Aorta (tissue), 5 donors: ENCODE measurements at regions not wholly inside any gene's neighbourhood (a gene's known extent, or its start where the extent isn't known, plus 50 kb on each side); places are given as distances from the start of the nearest gene placed in this dataset.

ENCODE experiments used
- ATAC-seq: fragments of 200-7000 bp; cut with Tn5 transposase; one replicate; pipeline ENCODE4 v1.9.1; 2022; ENCODE audit warnings: moderate library complexity; ENCODE audit not compliant: low FRiP score
- DNase-seq, 2 donors: peaks; one replicate each; pipeline ENCODE4 v3.0.0-alpha.2; 2020
- H3K27ac ChIP-seq, 2 donors: one replicate each; pipeline ENCODE4 v1.5.1; 2013; ENCODE audit warnings: low read length in 2 of 2, mild to moderate bottlenecking in 2 of 2, moderate library complexity in 2 of 2, control low read depth in 1 of 2, inconsistent platforms in 1 of 2, low read depth in 1 of 2
- H3K27me3 ChIP-seq, 2 donors: one replicate each; pipeline ENCODE4 v1.6.1; 2013; ENCODE audit warnings: control low read depth in 1 of 2, low read length in 1 of 2, mild to moderate bottlenecking in 1 of 2, moderate library complexity in 1 of 2; ENCODE audit not compliant: insufficient read depth in 2 of 2, control insufficient read depth in 1 of 2
- H3K36me3 ChIP-seq, 2 donors: one replicate each; pipeline ENCODE4 v1.6.1; 2013; ENCODE audit warnings: control low read depth in 1 of 2, low read length in 1 of 2, mild to moderate bottlenecking in 1 of 2; ENCODE audit not compliant: insufficient read depth in 2 of 2, control insufficient read depth in 1 of 2
- H3K4me1 ChIP-seq, 2 donors: one replicate each; pipeline ENCODE4 v1.6.1; 2013; ENCODE audit warnings: low read length in 2 of 2, control low read depth in 1 of 2, mild to moderate bottlenecking in 1 of 2, moderate library complexity in 1 of 2; ENCODE audit not compliant: insufficient read depth in 2 of 2, control insufficient read depth in 1 of 2
- H3K4me3 ChIP-seq, 2 donors: one replicate each; pipeline ENCODE4 v1.5.1; 2013; ENCODE audit warnings: low read length in 2 of 2, control low read depth in 1 of 2, mild to moderate bottlenecking in 1 of 2
- H3K9me3 ChIP-seq: one replicate; pipeline ENCODE4 v1.6.1; 2013; ENCODE audit warnings: mild to moderate bottlenecking, low read length; ENCODE audit not compliant: control insufficient read depth
- WGBS, 2 donors: extraction: QIAGEN DNeasy Blood & Tissue Kit; methylation state at CpG; one replicate each; pipeline ENCODE4 v1.1.7; 2013; 5-methylcytosine and 5-hydroxymethylcytosine counted together
- intact Hi-C, 2 donors: fragments of 100-400 bp; cut with DNase I; formaldehyde crosslinking; loops; one replicate each; pipeline versions ENCODE4 v1.14.2 to v1.15.0; 2022
- donor health status: healthy with polysubstance abuse.
- donor health status: Bipolar disorder and iron deficiency.
- donor health status: DM: no; HTN: no; CAD: no.
- donor health status: DM: no; HTN: no; CAD: no.
- donor health status: DM: yes; HTN: yes; CAD: no.

DNA sequence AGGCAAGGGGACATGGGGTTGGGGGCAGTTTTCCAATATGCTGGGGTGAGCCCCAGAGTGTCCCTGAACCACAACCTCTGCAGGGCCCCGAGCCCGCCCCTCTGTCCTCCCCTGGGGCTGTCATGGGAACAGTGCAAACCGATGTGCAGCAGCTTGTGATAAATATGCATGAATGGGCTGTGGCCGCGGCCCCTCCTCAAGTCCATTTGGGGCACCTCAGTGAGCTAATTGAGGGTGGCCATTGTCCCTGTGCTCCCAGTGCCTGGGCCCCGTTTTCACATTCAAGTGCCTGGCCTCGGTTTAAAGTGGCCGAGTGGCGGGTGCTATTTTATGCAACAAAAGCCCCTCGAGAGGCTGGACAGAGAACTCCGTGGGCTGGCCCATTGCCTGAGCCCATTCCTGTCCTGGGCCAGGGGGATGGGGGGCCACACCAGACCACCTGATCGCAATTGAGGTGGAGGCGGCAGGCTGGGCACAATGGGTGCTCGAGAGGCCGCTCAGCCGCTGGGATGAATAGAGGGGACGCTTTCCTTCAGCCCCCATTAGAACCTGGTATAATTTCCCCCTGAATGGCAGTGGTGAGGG lies 193.7 kb downstream of the FOXD2 start:
- DNase-seq (no peak), ATAC-seq (no peak)
- no peaks in the 10 kb centered on the region for H3K27me3 ChIP-seq
- no peak overlapping the region for H3K27ac ChIP-seq
- intact Hi-C loops = no loop called here
- H3K4me3 ChIP-seq = no peak overlapping the region
- no peaks in the 10 kb centered on the region for H3K4me1 ChIP-seq
- 91 to 92% methylated on average over 17 of the region's 17 CpGs for WGBS, 2 donors
- no peaks in the 10 kb centered on the region for H3K36me3 ChIP-seq
- no peaks in the 10 kb centered on the region for H3K9me3 ChIP-seq

DNA sequence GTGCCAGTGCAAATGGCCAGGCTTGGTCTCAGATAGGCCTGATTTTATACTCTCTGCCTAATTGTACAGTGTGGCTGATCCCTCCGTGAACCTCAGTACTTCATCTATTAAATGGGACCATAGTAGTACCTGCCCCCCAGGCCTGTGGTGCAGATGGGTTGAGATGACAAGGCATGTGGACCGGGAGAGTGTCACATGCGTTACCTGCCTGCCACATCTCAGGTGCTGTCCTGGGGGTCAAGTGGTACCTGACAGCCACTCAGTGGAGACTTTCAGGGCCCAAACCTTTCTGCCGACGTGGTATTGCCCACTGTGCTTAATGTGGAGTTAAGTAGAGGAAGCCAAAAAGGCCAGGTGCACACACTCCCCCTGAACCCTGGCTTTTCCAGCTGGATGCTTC lies 197.3 kb downstream of the FOXD2 start:
- Histone ChIP-seq H3K27ac (no peak overlapping the region), H3K4me3 (no peak overlapping the region), H3K36me3 (no peaks in the 10 kb centered on the region), H3K27me3 (no peaks in the 10 kb centered on the region), H3K4me1 (no peaks in the 10 kb centered on the region), H3K9me3 (no peaks in the 10 kb centered on the region)
- 93 to 96% methylated on average over 5 of the region's 5 CpGs for WGBS, 2 donors
- ATAC-seq = no peak
- intact Hi-C loops = no loop called here
- no peak for DNase-seq

DNA sequence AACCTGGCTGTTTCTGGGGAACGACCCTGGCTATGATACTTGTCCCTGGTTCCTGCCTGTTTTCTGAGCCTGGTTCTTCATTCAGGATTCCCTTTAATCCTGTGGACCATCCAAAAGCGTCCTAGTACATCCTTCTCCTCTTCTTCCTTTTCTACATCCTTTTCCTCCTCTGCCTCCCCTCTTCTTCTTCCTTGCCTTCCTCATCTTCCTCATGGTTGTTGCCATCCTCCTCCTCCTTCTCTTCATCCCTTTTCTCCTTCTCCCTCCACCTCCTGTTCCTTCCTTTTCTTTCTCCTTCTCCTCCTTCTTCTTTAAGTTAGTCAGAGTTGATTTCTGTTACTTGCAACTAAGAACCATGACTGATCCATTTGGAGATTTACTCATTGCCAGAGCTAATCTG lies 197.8 kb downstream of the FOXD2 start:
- no peaks in the 10 kb centered on the region for H3K27me3 ChIP-seq
- DNase-seq (no peak), ATAC-seq (no peak)
- no peaks in the 10 kb centered on the region for H3K9me3 ChIP-seq
- no peaks in the 10 kb centered on the region for H3K4me1 ChIP-seq
- no peak overlapping the region for H3K4me3 ChIP-seq
- H3K27ac ChIP-seq = no peak overlapping the region
- whole genome bisulfite sequencing, 2 donors = 90 to 94% methylated on average over 2 of the region's 2 CpGs
- no peaks in the 10 kb centered on the region for H3K36me3 ChIP-seq
- intact Hi-C loops = no loop called here

DNA sequence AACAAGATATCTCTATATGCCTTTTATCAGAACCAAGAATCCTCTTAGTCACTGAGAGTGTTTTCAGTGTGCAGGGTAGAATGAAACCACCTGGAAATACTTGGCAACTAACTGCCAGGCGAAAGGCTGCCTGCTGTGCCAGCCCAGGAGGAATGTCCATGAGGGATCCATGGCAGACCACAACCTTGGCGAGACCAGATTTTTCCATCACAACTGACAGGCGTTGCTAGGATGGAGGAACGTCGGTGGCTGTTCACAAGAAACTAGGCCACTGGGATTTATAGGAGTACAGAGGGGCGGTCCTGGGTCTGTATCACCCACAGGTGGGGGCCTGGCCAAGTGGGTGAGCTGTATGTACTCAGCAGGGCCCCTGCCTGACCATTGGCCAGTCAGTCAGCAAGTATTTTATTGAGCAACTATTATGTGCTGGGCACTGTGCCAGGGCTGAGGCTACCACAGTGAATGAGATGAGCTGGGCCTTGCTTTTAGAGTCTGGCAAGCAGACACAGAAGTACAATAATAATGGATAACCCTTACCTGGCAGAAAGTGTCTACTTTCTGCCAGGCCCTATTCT lies 199.4 kb downstream of the FOXD2 start:
- DNase-seq (no peak), ATAC-seq (no peak)
- 78 to 81% methylated on average over 6 of the region's 6 CpGs for WGBS, 2 donors
- intact Hi-C loops = no loop called here
- Histone ChIP-seq H3K4me3 (no peak overlapping the region), H3K27ac (no peak overlapping the region), H3K9me3 (no peaks in the 10 kb centered on the region), H3K27me3 (no peaks in the 10 kb centered on the region), H3K4me1 (no peaks in the 10 kb centered on the region), H3K36me3 (no peaks in the 10 kb centered on the region)

DNA sequence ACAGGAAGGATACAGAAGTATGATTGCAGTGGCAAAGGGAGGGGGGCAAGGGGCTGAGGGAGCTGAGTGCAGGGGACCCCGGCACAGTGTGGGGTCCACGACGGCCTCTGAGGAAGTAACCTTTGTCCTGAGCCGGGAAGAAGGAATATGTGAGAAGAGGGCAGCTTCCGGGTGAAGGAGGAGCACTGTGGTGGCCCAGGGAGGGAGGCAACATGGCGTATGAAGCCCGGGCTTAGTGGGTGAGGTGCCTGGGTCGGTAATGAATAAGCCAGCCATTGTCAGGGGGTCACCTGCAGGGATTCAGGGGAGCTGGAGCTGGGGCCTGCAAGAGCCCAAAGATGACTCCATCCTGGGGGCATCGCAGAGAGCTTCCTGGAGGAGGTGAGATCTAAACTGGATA lies 200.4 kb downstream of the FOXD2 start:
- H3K4me1 ChIP-seq = no peaks in the 10 kb centered on the region
- no peaks in the 10 kb centered on the region for H3K27me3 ChIP-seq
- no peak overlapping the region for H3K27ac ChIP-seq
- H3K4me3 ChIP-seq = no peak overlapping the region
- ATAC-seq = peak; percentile 25
- DNase-seq = no peak
- intact Hi-C loops = no loop called here
- 84 to 89% methylated on average over 9 of the region's 9 CpGs for WGBS, 2 donors
- H3K9me3 ChIP-seq = no peaks in the 10 kb centered on the region
- H3K36me3 ChIP-seq = no peaks in the 10 kb centered on the region

DNA sequence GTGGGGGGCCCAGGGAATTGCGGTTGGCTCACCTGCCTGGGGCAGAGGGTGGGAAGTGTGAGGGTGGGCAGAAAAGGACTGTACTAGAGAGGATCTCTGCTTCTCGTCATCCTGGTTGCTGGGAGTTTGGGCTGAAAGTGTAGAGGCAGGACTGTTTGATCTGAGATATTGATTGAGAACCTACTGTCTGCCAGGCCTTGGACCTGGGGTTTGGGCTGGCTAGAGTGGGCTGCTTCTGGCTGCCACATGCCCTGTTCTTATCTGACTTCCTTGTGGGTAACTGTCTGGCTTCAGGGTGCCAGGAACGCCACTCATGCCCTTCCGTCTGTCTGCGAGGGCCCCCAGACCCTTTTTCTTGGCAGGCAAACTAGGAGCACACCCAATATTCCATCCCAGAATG lies 200.9 kb downstream of the FOXD2 start:
- H3K27ac ChIP-seq = no peak overlapping the region
- H3K27me3 ChIP-seq = no peaks in the 10 kb centered on the region
- intact Hi-C loops = no loop called here
- no peaks in the 10 kb centered on the region for H3K4me1 ChIP-seq
- H3K9me3 ChIP-seq = no peaks in the 10 kb centered on the region
- ATAC-seq (peak; percentile 8), DNase-seq (no peak)
- H3K4me3 ChIP-seq = no peak overlapping the region
- 84 to 88% methylated on average over 5 of the region's 5 CpGs for WGBS, 2 donors
- no peaks in the 10 kb centered on the region for H3K36me3 ChIP-seq

DNA sequence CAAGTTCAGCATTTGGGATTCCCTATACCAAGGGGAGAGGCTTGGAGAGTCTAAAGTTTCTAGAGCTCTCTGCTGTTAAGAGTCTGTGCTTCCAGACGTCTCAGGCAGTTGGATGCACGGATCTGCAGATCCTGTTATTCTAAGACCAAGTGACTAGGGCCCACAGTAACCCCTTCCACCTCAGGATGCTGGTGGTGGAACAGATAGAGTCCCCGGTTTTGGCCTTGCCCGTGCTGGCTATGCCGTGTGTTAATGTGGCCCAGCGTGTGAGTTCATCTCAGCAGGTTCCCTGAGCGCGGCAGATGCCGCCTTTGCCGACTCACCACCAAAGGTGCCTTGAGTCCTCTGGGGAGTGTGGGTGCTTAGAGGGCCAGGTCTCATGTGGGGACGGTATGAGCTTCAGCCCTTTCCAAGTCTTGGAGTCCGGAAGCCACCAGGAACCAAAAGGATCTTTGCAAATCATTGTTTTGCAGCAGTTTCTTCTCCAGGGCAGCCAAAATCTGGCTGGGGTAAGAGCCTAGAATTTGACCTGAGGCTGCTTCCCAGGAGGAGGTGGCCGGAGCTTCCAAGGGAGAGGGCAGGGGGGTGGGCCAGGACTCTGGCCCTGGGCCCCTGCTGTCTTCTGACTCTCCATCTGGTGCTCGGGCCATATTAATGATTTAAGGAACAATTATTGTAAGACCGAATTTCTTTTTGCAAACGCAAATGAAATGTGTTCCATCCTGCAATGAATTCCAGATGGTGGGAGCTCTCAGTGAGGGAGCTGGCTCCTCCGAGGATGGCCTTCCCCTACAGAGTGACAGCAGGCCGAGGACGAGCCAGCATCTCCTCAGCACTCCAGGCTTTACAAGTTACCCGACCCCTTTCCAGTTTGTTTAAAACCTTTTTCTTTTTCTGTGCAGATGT lies 205.7 kb downstream of the FOXD2 start:
- Histone ChIP-seq H3K4me1 (no peaks in the 10 kb centered on the region), H3K4me3 (no peak overlapping the region), H3K9me3 (no peaks in the 10 kb centered on the region), H3K36me3 (no peaks in the 10 kb centered on the region), H3K27me3 (no peaks in the 10 kb centered on the region), H3K27ac (peak overlapping the region; percentile 54 to 72)
- 35 to 40% methylated on average over 20 of the region's 20 CpGs for WGBS, 2 donors
- ATAC-seq (no peak), DNase-seq (no peak)
- intact Hi-C loops = loop anchor here in 1 of 2 donors (5.0 kb wide), 1 partner anchor 56 kb away; no protein-coding TSS in a partner anchor

DNA sequence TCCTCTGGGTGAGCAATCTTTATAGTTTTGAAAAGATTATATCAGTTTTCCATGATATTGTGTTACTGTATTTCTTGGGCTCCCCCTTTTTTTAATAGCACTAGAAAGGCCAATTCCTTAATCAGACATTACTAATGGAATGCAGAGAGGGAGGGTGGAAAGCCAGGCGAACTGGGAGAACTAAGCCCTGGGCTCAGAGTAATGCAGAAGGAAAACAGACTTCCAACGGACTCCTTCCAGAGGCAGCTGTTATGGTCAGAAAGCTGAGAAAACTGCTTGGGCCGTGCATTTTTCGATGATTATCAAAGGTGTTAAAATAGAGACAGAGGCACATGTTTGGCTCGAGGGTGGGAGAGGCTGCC lies 206.3 kb downstream of the FOXD2 start:
- H3K27me3 ChIP-seq = no peaks in the 10 kb centered on the region
- no peaks in the 10 kb centered on the region for H3K9me3 ChIP-seq
- H3K27ac ChIP-seq = peak overlapping the region; percentile 38 to 70
- DNase-seq = no peak
- H3K4me1 ChIP-seq = no peaks in the 10 kb centered on the region
- intact Hi-C loops = loop anchor here in 1 of 2 donors (5.0 kb wide), 1 partner anchor 57 kb away; no protein-coding TSS in a partner anchor
- H3K4me3 ChIP-seq = no peak overlapping the region
- WGBS, 2 donors = 4 to 8% methylated on average over 5 of the region's 5 CpGs
- H3K36me3 ChIP-seq = no peaks in the 10 kb centered on the region
- ATAC-seq = peak; percentile 73

DNA sequence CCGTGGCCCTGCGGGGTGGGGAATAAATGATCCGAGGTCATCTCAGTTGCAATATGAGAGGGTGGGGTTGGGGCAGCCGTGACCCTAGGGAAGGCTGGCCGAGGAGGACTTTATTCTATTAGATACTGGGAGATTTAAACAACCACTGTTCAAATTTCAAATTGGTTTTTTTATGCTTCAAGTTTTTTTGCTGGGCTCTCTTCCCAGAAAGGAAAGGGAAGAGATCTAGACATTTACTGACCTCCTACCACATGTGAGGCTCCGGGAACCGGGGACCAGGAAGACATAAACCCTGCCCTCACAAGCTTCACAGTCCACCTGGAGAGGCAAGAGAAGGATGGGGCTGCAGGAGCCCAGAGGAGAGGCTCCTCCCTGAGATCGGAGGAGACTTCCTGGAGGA lies 207.3 kb downstream of the FOXD2 start:
- Histone ChIP-seq H3K4me3 (no peak overlapping the region), H3K36me3 (no peaks in the 10 kb centered on the region), H3K27ac (peak overlapping the region; percentile 70 to 79), H3K4me1 (no peaks in the 10 kb centered on the region), H3K27me3 (no peaks in the 10 kb centered on the region), H3K9me3 (no peaks in the 10 kb centered on the region)
- ATAC-seq (peak; percentile 3), DNase-seq (no peak)
- intact Hi-C loops = no loop called here
- WGBS, 2 donors = 24 to 34% methylated on average over 8 of the region's 8 CpGs
